ENCODE measurements at regions not wholly inside any gene's neighbourhood (a gene's known extent, or its start where the extent isn't known, plus 50 kb on each side); places are given as distances from the start of the nearest gene placed in this dataset.
"Not testable (repeated sequence)": the region's sequence is repeated elsewhere in the genome, so short reads cannot be mapped to it uniquely, and the experiment has no call there.

GRCh38 chr5:53412499-53412898, 67.9 kb upstream of the FST start:
- POLR2A ChIA-PET; H3K27me3 Mint-ChIP-seq (ENCODE audit: low read depth); DNase-seq; H3K4me3 Mint-ChIP-seq; H3K9me3 Mint-ChIP-seq (ENCODE audit: insufficient read depth); ATAC-seq; H3K27ac Mint-ChIP-seq; H3K36me3 Mint-ChIP-seq (ENCODE audit: low read depth); CTCF ChIA-PET; H3K4me1 Mint-ChIP-seq (ENCODE audit: low read depth): not testable (repeated sequence)

- Mint-ChIP-seq H3K4me3 (no peak overlapping the region), H3K9me3 (ENCODE audit: insufficient read depth) (no peaks in the 10 kb centered on the region), H3K36me3 (ENCODE audit: low read depth) (no peaks in the 10 kb centered on the region), H3K27ac (no peak overlapping the region), H3K4me1 (ENCODE audit: low read depth) (peaks cover 7% of the 10 kb centered on the region), H3K27me3 (ENCODE audit: low read depth) (no peaks in the 10 kb centered on the region)
- POLR2A ChIA-PET: no interaction called here
- DNase-seq (no peak), ATAC-seq (no peak)
- CTCF ChIA-PET: interaction anchor here (1.2 kb wide), 1 partner anchor 10 kb away, joined by 3 read pairs; no protein-coding TSS in a partner anchor
Measured at GRCh38 chr5:53416144-53416738, 64.2 kb upstream of the FST start.

- Mint-ChIP-seq H3K36me3 (ENCODE audit: low read depth) (no peaks in the 10 kb centered on the region), H3K9me3 (ENCODE audit: insufficient read depth) (no peaks in the 10 kb centered on the region), H3K27me3 (ENCODE audit: low read depth) (peaks cover 9% of the 10 kb centered on the region), H3K4me3 (no peak overlapping the region), H3K27ac (no peak overlapping the region), H3K4me1 (ENCODE audit: low read depth) (no peaks in the 10 kb centered on the region)
- DNase-seq: no peak
- ATAC-seq: no peak
- CTCF ChIA-PET: no interaction called here
- POLR2A ChIA-PET: no interaction called here
Measured at GRCh38 chr5:53418409-53418808, 62.0 kb upstream of the FST start.

- Mint-ChIP-seq H3K9me3 (ENCODE audit: insufficient read depth) (no peaks in the 10 kb centered on the region), H3K4me3 (no peak overlapping the region), H3K4me1 (ENCODE audit: low read depth) (no peaks in the 10 kb centered on the region), H3K27ac (no peak overlapping the region), H3K27me3 (ENCODE audit: low read depth) (peaks cover 13% of the 10 kb centered on the region), H3K36me3 (ENCODE audit: low read depth) (no peaks in the 10 kb centered on the region)
- ChIA-PET POLR2A (no interaction called here), CTCF (no interaction called here)
- ATAC-seq (no peak), DNase-seq (no peak)
Measured at GRCh38 chr5:53418826-53419658, 61.4 kb upstream of the FST start.

GRCh38 chr5:53422539-53422938, 57.9 kb upstream of the FST start:
- no peak for ATAC-seq
- Mint-ChIP-seq H3K27ac (no peak overlapping the region), H3K4me1 (ENCODE audit: low read depth) (no peaks in the 10 kb centered on the region), H3K9me3 (ENCODE audit: insufficient read depth) (no peaks in the 10 kb centered on the region), H3K36me3 (ENCODE audit: low read depth) (no peaks in the 10 kb centered on the region), H3K4me3 (no peak overlapping the region), H3K27me3 (ENCODE audit: low read depth) (peaks cover 15% of the 10 kb centered on the region)
- no peak for DNase-seq
- CTCF ChIA-PET: no interaction called here
- POLR2A ChIA-PET: no interaction called here

- Mint-ChIP-seq H3K4me3 (no peak overlapping the region), H3K4me1 (ENCODE audit: low read depth) (no peaks in the 10 kb centered on the region), H3K27me3 (ENCODE audit: low read depth) (peaks cover 15% of the 10 kb centered on the region), H3K9me3 (ENCODE audit: insufficient read depth) (no peaks in the 10 kb centered on the region), H3K27ac (no peak overlapping the region), H3K36me3 (ENCODE audit: low read depth) (no peaks in the 10 kb centered on the region)
- DNase-seq (no peak), ATAC-seq (no peak)
- ChIA-PET CTCF (no interaction called here), POLR2A (no interaction called here)
Measured at GRCh38 chr5:53423724-53424123, 56.7 kb upstream of the FST start.

GRCh38 chr5:53424686-53425615, 55.5 kb upstream of the FST start:
- Mint-ChIP-seq H3K9me3 (ENCODE audit: insufficient read depth) (no peaks in the 10 kb centered on the region), H3K27me3 (ENCODE audit: low read depth) (peaks cover 20% of the 10 kb centered on the region), H3K36me3 (ENCODE audit: low read depth) (no peaks in the 10 kb centered on the region), H3K27ac (no peak overlapping the region), H3K4me3 (no peak overlapping the region), H3K4me1 (ENCODE audit: low read depth) (no peaks in the 10 kb centered on the region)
- ChIA-PET CTCF (interaction anchor here (1.1 kb wide), 1 partner anchor 10 kb away, joined by 3 read pairs; no protein-coding TSS in a partner anchor), POLR2A (no interaction called here)
- DNase-seq: no peak
- no peak for ATAC-seq

GRCh38 chr5:53425687-53426511, 54.5 kb upstream of the FST start:
- Mint-ChIP-seq H3K27ac (no peak overlapping the region), H3K4me3 (no peak overlapping the region), H3K9me3 (ENCODE audit: insufficient read depth) (no peaks in the 10 kb centered on the region), H3K36me3 (ENCODE audit: low read depth) (no peaks in the 10 kb centered on the region), H3K4me1 (ENCODE audit: low read depth) (no peaks in the 10 kb centered on the region), H3K27me3 (ENCODE audit: low read depth) (peaks cover 24% of the 10 kb centered on the region)
- ATAC-seq (no peak), DNase-seq (peak; percentile 40)
- ChIA-PET CTCF (interaction anchor here (0.7 to 1.1 kb wide), 2 partner anchors 11 to 803 kb away, joined by 3 read pairs; no protein-coding TSS in a partner anchor), POLR2A (no interaction called here)

GRCh38 chr5:53426512-53426830, 54.0 kb upstream of the FST start:
- DNase-seq: no peak
- Mint-ChIP-seq H3K9me3 (ENCODE audit: insufficient read depth) (no peaks in the 10 kb centered on the region), H3K27ac (no peak overlapping the region), H3K27me3 (ENCODE audit: low read depth) (peaks cover 24% of the 10 kb centered on the region), H3K4me3 (no peak overlapping the region), H3K4me1 (ENCODE audit: low read depth) (no peaks in the 10 kb centered on the region), H3K36me3 (ENCODE audit: low read depth) (no peaks in the 10 kb centered on the region)
- CTCF ChIA-PET: interaction anchor here (0.7 to 1.1 kb wide), 2 partner anchors 11 to 803 kb away, joined by 3 read pairs; no protein-coding TSS in a partner anchor
- POLR2A ChIA-PET: no interaction called here
- no peak for ATAC-seq

- ATAC-seq (no peak), DNase-seq (no peak)
- POLR2A ChIA-PET: no interaction called here
- Mint-ChIP-seq H3K27me3 (ENCODE audit: low read depth) (peaks cover 24% of the 10 kb centered on the region), H3K4me1 (ENCODE audit: low read depth) (no peaks in the 10 kb centered on the region), H3K36me3 (ENCODE audit: low read depth) (no peaks in the 10 kb centered on the region), H3K9me3 (ENCODE audit: insufficient read depth) (no peaks in the 10 kb centered on the region), H3K4me3 (no peak overlapping the region), H3K27ac (no peak overlapping the region)
- CTCF ChIA-PET: interaction anchor here (0.8 kb wide), 1 partner anchor 802 kb away, joined by 3 read pairs; no protein-coding TSS in a partner anchor
Measured at GRCh38 chr5:53426878-53427277, 53.6 kb upstream of the FST start.

- POLR2A ChIA-PET: no interaction called here
- no peaks in the 10 kb centered on the region for H3K4me1 Mint-ChIP-seq (ENCODE audit: low read depth)
- no peak overlapping the region for H3K27ac Mint-ChIP-seq
- ATAC-seq: no peak
- CTCF ChIA-PET: interaction anchor here (0.8 kb wide), 1 partner anchor 564 kb away, joined by 4 read pairs; no protein-coding TSS in a partner anchor
- DNase-seq: no peak
- no peaks in the 10 kb centered on the region for H3K36me3 Mint-ChIP-seq (ENCODE audit: low read depth)
- H3K27me3 Mint-ChIP-seq (ENCODE audit: low read depth): peaks cover 17% of the 10 kb centered on the region
- H3K9me3 Mint-ChIP-seq (ENCODE audit: insufficient read depth): no peaks in the 10 kb centered on the region
- no peak overlapping the region for H3K4me3 Mint-ChIP-seq
Measured at GRCh38 chr5:53427965-53428364, 52.5 kb upstream of the FST start.
